HCT116 (cell line): ENCODE measurements at regions not wholly inside any gene's neighbourhood (a gene's known extent, or its start where the extent isn't known, plus 50 kb on each side); places are given as distances from the start of the nearest gene placed in this dataset.

Experiments used
- ATAC-seq: fragments of 200-7000 bp; cut with Tn5 transposase; 2 replicates; pipeline ENCODE4 v1.9.1; 2020; ENCODE audit warnings: mild to moderate bottlenecking, moderate library complexity
- BruUV-seq: library from RNA; stranded (reverse); fragments of 400-500 nt; replicated peaks from 2 replicates; lab custom pipeline; 2021; lab: Mats Ljungman, UMichigan
- CTCF ChIA-PET: fragments of 300-600 bp; sonication (Branson Sonifier 250); formaldehyde crosslinking; loops from one replicate; lab custom pipeline; 2021; ENCODE audit warnings: antibody characterized with exemption; lab: Charles Lee
- POLR2A ChIA-PET: fragments of 300-600, 350-600 bp; sonication (Branson Sonifier 250); formaldehyde crosslinking; loops from one replicate; lab custom pipeline; 2021; ENCODE audit warnings: antibody characterized with exemption; lab: Charles Lee
- RAD21 ChIA-PET, 2 experiments: fragments of 300-600 bp; sonication (Branson Sonifier 250); formaldehyde crosslinking; loops; one replicate each; lab custom pipeline; 2023; ENCODE audit warnings: low total read pairs in 2 of 2; ENCODE audit not compliant: uncharacterized antibody in 2 of 2, unreplicated experiment in 2 of 2, low non-redundant PET in 1 of 2; lab: Charles Lee
- DNase-seq: peaks from one replicate; pipeline ENCODE4 v3.0.0-alpha.2; 2010; ENCODE audit warnings: low read depth, low spot score
- H2AFZ ChIP-seq: fragments of 200-600 bp; shearing (Covaris generic), sonication (generic); 2 replicates; pipeline ENCODE4 v1.6.1; 2017; ENCODE audit warnings: low read depth, mixed run types, mixed read lengths, antibody characterized with exemption, low read length; ENCODE audit not compliant: poor library complexity, severe bottlenecking
- H3K27ac ChIP-seq: 2 replicates; pipeline ENCODE4 v1.5.1; 2012; ENCODE audit warnings: low read depth, low read length
- H3K27me3 ChIP-seq: fragments of 200-600 bp; sonication (generic); 2 replicates; pipeline ENCODE4 v1.6.1; 2016; ENCODE audit warnings: mixed run types, low read length, mixed read lengths; ENCODE audit not compliant: insufficient read depth
- H3K36me3 ChIP-seq, 2 experiments: fragments of 200-500 bp in 1 of 2; fragments of 200-600 bp in 1 of 2; sonication (Bioruptor generic) in 1 of 2; sonication (generic) in 1 of 2; 2 replicates each; pipeline versions ENCODE4 v1.5.1 to v1.6.1; 2014 to 2016; ENCODE audit warnings: low read length in 2 of 2, inconsistent platforms in 1 of 2, mixed read lengths in 1 of 2, mixed run types in 1 of 2; ENCODE audit not compliant: insufficient read depth in 2 of 2, control insufficient read depth in 1 of 2
- H3K4me1 ChIP-seq, 2 experiments: fragments of 200-600 bp in 1 of 2; sonication (generic) in 1 of 2; 2 replicates each; pipeline versions ENCODE4 v1.5.1 to v1.6.1; 2012 to 2017; ENCODE audit warnings: low read length in 2 of 2, inconsistent platforms in 1 of 2, mild to moderate bottlenecking in 1 of 2, mixed read lengths in 1 of 2, mixed run types in 1 of 2, moderate library complexity in 1 of 2; ENCODE audit not compliant: insufficient read depth in 2 of 2, control insufficient read depth in 1 of 2
- H3K4me2 ChIP-seq: fragments of 200-600 bp; sonication (generic); 2 replicates; pipeline ENCODE4 v1.6.1; 2017; ENCODE audit warnings: mixed run types, low read length, mixed read lengths
- H3K4me3 ChIP-seq, 2 experiments: fragments of 200-600 bp in 1 of 2; sonication (generic) in 1 of 2; replicated peaks in 1 of 2; 2 replicates each; pipeline ENCODE4 v1.5.1; 2011 to 2016; ENCODE audit warnings: low read length in 2 of 2, control low read depth in 1 of 2, low read depth in 1 of 2, mild to moderate bottlenecking in 1 of 2, mixed read lengths in 1 of 2, mixed run types in 1 of 2
- H3K79me2 ChIP-seq: fragments of 200-600 bp; sonication (generic); 2 replicates; pipeline ENCODE4 v1.6.1; 2017; ENCODE audit warnings: mild to moderate bottlenecking, mixed run types, low read length, moderate library complexity, mixed read lengths; ENCODE audit not compliant: insufficient read depth
- H3K9ac ChIP-seq: fragments of 200-600 bp; sonication (generic); 2 replicates; pipeline ENCODE4 v1.6.1; 2016; ENCODE audit warnings: low read length, mixed read lengths
- H3K9me2 ChIP-seq: fragments of 200-600 bp; sonication (generic), shearing (Covaris generic); 2 replicates; pipeline ENCODE4 v1.6.1; 2017; ENCODE audit warnings: mixed run types, mild to moderate bottlenecking, moderate library complexity; ENCODE audit not compliant: insufficient read depth
- H3K9me3 ChIP-seq, 2 experiments: fragments of 200-500 bp in 1 of 2; fragments of 200-600 bp in 1 of 2; sonication (Bioruptor generic) in 1 of 2; sonication (generic) in 1 of 2; 2 replicates each; pipeline ENCODE4 v1.6.1; 2014 to 2017; ENCODE audit warnings: low read length in 2 of 2, mixed read lengths in 2 of 2, inconsistent platforms in 1 of 2, low read depth in 1 of 2, mild to moderate bottlenecking in 1 of 2, mixed run types in 1 of 2, moderate library complexity in 1 of 2; ENCODE audit not compliant: control insufficient read depth in 1 of 2, insufficient read depth in 1 of 2
- H4K20me1 ChIP-seq: fragments of 200-600 bp; sonication (generic), shearing (Covaris generic); 2 replicates; pipeline ENCODE4 v1.6.1; 2017; ENCODE audit warnings: mixed run types, mild to moderate bottlenecking, moderate library complexity; ENCODE audit not compliant: insufficient read depth
- CBX3 ChIP-seq: IDR thresholded peaks from 2 replicates; pipeline ENCODE4 v1.6.1; 2012; ENCODE audit warnings: low read depth
- CEBPB ChIP-seq: IDR thresholded peaks from 2 replicates; pipeline ENCODE4 v1.6.1; 2012; ENCODE audit warnings: low read depth
- EGR1 ChIP-seq: IDR thresholded peaks from 2 replicates; pipeline ENCODE4 v1.6.1; 2012; ENCODE audit warnings: low read depth
- ELF1 ChIP-seq: IDR thresholded peaks from 2 replicates; pipeline ENCODE4 v1.6.1; 2012; ENCODE audit warnings: low read depth, borderline replicate concordance
- EZH2 ChIP-seq: fragments of 200-600 bp; sonication (generic); IDR thresholded peaks from 2 replicates; pipeline ENCODE4 v1.6.1; 2017; ENCODE audit warnings: antibody characterized with exemption, mixed run types
- FOSL1 ChIP-seq: IDR thresholded peaks from 2 replicates; pipeline ENCODE4 v1.6.1; 2012; ENCODE audit warnings: low read depth
- JUND ChIP-seq: IDR thresholded peaks from 2 replicates; pipeline ENCODE4 v1.6.1; 2012
- POLR2A ChIP-seq: IDR thresholded peaks from 2 replicates; pipeline ENCODE4 v1.7.0; 2011; ENCODE audit warnings: borderline replicate concordance; ENCODE audit not compliant: insufficient read depth, insufficient read length; ENCODE audit errors: extremely low read depth
- POLR2AphosphoS5 ChIP-seq: IDR thresholded peaks from 2 replicates; pipeline ENCODE4 v1.6.1; 2011; ENCODE audit warnings: mild to moderate bottlenecking, low read depth, low read length, moderate library complexity
- SP1 ChIP-seq: IDR thresholded peaks from 2 replicates; pipeline ENCODE4 v1.6.1; 2012; ENCODE audit warnings: low read depth
- SRF ChIP-seq: IDR thresholded peaks from 2 replicates; pipeline ENCODE4 v1.6.1; 2012; ENCODE audit warnings: low read depth
- YY1 ChIP-seq: IDR thresholded peaks from 2 replicates; pipeline ENCODE4 v1.6.1; 2011; ENCODE audit warnings: low read length, low read depth, moderate library complexity, mild to moderate bottlenecking; ENCODE audit not compliant: insufficient replicate concordance; ENCODE audit errors: extremely low read depth
- ZFX ChIP-seq: fragments of 450-650 bp; IDR thresholded peaks from 2 replicates; pipeline ENCODE4 v1.6.1; 2017
- ZNF274 ChIP-seq: fragments of 200-500 bp; sonication (Bioruptor generic); IDR thresholded peaks from 2 replicates; pipeline ENCODE4 v1.6.1; 2014; ENCODE audit warnings: mild to moderate bottlenecking, low read depth, low read length, inconsistent platforms
- intact Hi-C: fragments of 100-400 bp; cut with micrococcal nuclease; formaldehyde crosslinking; loops from 2 replicates; pipeline ENCODE4 v1.10.0; 2022
- TF ChIP-seq, protein P1 (sequence below): IDR thresholded peaks from 2 replicates; pipeline ENCODE4 v1.6.1; 2011; ENCODE audit warnings: mild to moderate bottlenecking, low read length, moderate library complexity; ENCODE audit not compliant: insufficient replicate concordance; ENCODE audit errors: extremely low read depth
- TF ChIP-seq, protein P2 (sequence below): IDR thresholded peaks from 2 replicates; pipeline ENCODE4 v1.6.1; 2012
- TF ChIP-seq, protein P3 (sequence below), 3 experiments: fragments of 200-600 bp in 1 of 3; sonication (generic) in 1 of 3; IDR thresholded peaks in 2 of 3; conservative IDR thresholded peaks in 1 of 3; 2 replicates each; pipeline ENCODE4 v1.5.1; 2012 to 2017; ENCODE audit warnings: low read depth in 2 of 3, low read length in 2 of 3, antibody characterized with exemption in 1 of 3, borderline replicate concordance in 1 of 3, control low read depth in 1 of 3, mild to moderate bottlenecking in 1 of 3, mixed read lengths in 1 of 3, mixed run types in 1 of 3, moderate library complexity in 1 of 3; ENCODE audit not compliant: insufficient read depth in 1 of 3
- TF ChIP-seq, protein P4 (sequence below): IDR thresholded peaks from 2 replicates; pipeline ENCODE4 v1.6.1; 2012

DNA sequence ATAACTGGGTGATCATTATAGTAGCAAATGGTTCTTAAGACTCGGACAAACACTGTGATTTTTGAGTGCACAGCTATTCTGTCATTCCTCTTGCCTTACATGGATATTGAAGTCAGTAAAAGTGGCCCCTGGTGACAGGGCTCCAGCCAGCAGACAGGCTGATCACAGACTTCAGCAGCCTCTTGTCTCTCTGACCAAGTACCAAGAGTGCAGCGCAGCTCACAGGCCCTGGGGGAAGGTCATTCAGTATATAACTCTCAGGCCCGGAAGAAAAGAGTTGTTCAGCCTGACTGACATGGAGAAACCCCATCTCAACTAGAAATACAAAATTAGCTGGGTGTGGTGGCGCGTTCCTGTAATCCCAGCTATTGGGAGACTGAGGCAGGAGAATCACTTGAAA lies 202.6 kb downstream of the HRH4 start (continued):
- TF ChIP-seq, protein P1, sequence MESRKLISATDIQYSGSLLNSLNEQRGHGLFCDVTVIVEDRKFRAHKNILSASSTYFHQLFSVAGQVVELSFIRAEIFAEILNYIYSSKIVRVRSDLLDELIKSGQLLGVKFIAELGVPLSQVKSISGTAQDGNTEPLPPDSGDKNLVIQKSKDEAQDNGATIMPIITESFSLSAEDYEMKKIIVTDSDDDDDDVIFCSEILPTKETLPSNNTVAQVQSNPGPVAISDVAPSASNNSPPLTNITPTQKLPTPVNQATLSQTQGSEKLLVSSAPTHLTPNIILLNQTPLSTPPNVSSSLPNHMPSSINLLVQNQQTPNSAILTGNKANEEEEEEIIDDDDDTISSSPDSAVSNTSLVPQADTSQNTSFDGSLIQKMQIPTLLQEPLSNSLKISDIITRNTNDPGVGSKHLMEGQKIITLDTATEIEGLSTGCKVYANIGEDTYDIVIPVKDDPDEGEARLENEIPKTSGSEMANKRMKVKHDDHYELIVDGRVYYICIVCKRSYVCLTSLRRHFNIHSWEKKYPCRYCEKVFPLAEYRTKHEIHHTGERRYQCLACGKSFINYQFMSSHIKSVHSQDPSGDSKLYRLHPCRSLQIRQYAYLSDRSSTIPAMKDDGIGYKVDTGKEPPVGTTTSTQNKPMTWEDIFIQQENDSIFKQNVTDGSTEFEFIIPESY = no peak
- TF ChIP-seq, all 23 proteins: peak for 0

DNA sequence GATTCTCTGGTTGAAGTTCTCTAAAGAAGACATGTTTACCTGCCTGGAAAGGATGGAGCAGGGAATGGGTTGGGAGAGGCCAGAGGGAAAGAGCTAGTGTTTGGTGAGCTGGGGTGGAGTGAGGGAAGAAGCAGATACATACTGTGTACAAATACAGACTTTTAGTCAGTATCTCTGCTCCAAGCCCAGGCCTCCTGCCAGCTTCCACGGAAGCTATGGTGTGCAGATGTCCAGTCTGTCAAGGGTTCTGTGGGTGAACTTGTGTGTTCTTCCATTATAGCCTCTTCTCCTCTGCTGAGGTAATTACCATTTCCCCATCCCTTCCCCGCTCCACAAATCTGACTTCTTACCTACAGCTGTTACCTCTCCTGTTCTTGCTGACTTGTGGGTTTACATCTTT lies 208.6 kb downstream of the HRH4 start:
- Histone ChIP-seq H4K20me1 (no peaks in the 10 kb centered on the region), H2AFZ (no peak overlapping the region), H3K4me2 (no peak overlapping the region), H3K27me3 (peaks cover 33% of the 10 kb centered on the region), H3K36me3 (no peaks in the 10 kb centered on the region), H3K79me2 (no peaks in the 10 kb centered on the region), H3K27ac (no peak overlapping the region), H3K4me3 (no peak overlapping the region)
- ATAC-seq (no peak), DNase-seq (no peak)
- BruUV-seq = no TSS peak
- CTCF ChIA-PET = no interaction called here
- RAD21 ChIA-PET = no interaction called here
- TF ChIP-seq YY1 (no peak), CEBPB (no peak), CBX3 (no peak), POLR2AphosphoS5 (no peak), JUND (no peak), EGR1 (no peak), ZNF274 (no peak), FOSL1 (no peak), ELF1 (no peak), SRF (no peak), EZH2 (no peak), POLR2A (no peak), ZFX (no peak), SP1 (no peak)
- TF ChIP-seq, protein P2, sequence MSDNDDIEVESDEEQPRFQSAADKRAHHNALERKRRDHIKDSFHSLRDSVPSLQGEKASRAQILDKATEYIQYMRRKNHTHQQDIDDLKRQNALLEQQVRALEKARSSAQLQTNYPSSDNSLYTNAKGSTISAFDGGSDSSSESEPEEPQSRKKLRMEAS = no peak
- TF ChIP-seq, protein P3, sequence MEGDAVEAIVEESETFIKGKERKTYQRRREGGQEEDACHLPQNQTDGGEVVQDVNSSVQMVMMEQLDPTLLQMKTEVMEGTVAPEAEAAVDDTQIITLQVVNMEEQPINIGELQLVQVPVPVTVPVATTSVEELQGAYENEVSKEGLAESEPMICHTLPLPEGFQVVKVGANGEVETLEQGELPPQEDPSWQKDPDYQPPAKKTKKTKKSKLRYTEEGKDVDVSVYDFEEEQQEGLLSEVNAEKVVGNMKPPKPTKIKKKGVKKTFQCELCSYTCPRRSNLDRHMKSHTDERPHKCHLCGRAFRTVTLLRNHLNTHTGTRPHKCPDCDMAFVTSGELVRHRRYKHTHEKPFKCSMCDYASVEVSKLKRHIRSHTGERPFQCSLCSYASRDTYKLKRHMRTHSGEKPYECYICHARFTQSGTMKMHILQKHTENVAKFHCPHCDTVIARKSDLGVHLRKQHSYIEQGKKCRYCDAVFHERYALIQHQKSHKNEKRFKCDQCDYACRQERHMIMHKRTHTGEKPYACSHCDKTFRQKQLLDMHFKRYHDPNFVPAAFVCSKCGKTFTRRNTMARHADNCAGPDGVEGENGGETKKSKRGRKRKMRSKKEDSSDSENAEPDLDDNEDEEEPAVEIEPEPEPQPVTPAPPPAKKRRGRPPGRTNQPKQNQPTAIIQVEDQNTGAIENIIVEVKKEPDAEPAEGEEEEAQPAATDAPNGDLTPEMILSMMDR (IDR thresholded peaks at IDR 0.05 in 2 of 3, conservative IDR thresholded peaks at IDR 0.05 in 1 of 3; ENCODE audit: borderline replicate concordance in 1 of 3, insufficient read depth in 1 of 3, low read depth in 2 of 3, low read length in 2 of 3) = no peak
- TF ChIP-seq, protein P4, sequence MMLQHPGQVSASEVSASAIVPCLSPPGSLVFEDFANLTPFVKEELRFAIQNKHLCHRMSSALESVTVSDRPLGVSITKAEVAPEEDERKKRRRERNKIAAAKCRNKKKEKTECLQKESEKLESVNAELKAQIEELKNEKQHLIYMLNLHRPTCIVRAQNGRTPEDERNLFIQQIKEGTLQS = no peak
- TF ChIP-seq, all 23 proteins: peak for 0
- no peak overlapping the region for H3K9ac ChIP-seq
- no peaks in the 10 kb centered on the region for H3K4me1 ChIP-seq
- H3K9me2 ChIP-seq = no peaks in the 10 kb centered on the region
- no peaks in the 10 kb centered on the region for H3K9me3 ChIP-seq
- POLR2A ChIA-PET = no interaction called here
- intact Hi-C loops = no loop called here
